HepG2 (cell line): ENCODE measurements at regions not wholly inside any gene's neighbourhood (a gene's known extent, or its start where the extent isn't known, plus 50 kb on each side); places are given as distances from the start of the nearest gene placed in this dataset.

Experiments
- ATAC-seq: fragments of 200-7000 bp; cut with Tn5 transposase; 3 replicates; pipeline ENCODE4 v1.9.1; 2020; ENCODE audit warnings: mild to moderate bottlenecking, moderate library complexity
- BruUV-seq: library from RNA; stranded (reverse); fragments of 400-500 nt; replicated peaks from 2 replicates; lab custom pipeline; 2021; lab: Mats Ljungman, UMichigan
- CTCF ChIA-PET: fragments of 300-600 bp; formaldehyde crosslinking; extraction: SDS; loops from one replicate; lab custom pipeline; 2021; ENCODE audit warnings: low total read pairs, inconsistent platforms, low intra/inter-chr PET ratio; lab: Yijun Ruan, JAX
- POLR2A ChIA-PET: fragments of 350-600 bp; sonication (Branson Sonifier 250); formaldehyde crosslinking; loops from one replicate; lab custom pipeline; 2020; ENCODE audit warnings: antibody characterized with exemption, inconsistent platforms; lab: Yijun Ruan, JAX
- DNase-seq: peaks from one replicate; pipeline ENCODE4 v3.0.0-alpha.2; 2015; ENCODE audit warnings: low spot score
- FAIRE-seq: peaks from 3 replicates; lab custom pipeline; 2011; peaks lifted over from hg19 to GRCh38; lab: Jason Lieb, UNC
- H2AFZ ChIP-seq: one replicate; pipeline ENCODE4 v1.6.1; 2011; ENCODE audit warnings: low read length, inconsistent platforms
- H3K27ac ChIP-seq: fragments of 300-600 bp; 3 replicates; pipeline ENCODE4 v1.8.0; 2011; ENCODE audit warnings: mixed run types, mild to moderate bottlenecking, mixed read lengths, low read length, inconsistent platforms; ENCODE audit not compliant: insufficient read depth; ENCODE audit errors: extremely low read length
- H3K27me3 ChIP-seq, 2 experiments: fragments of 200-600 bp in 1 of 2; 2 replicates in 1 of 2; 3 replicates in 1 of 2; pipeline versions ENCODE4 v1.6.0 to v1.8.0; 2011; ENCODE audit warnings: low read length in 2 of 2, mild to moderate bottlenecking in 2 of 2, moderate library complexity in 2 of 2, inconsistent platforms in 1 of 2; ENCODE audit not compliant: insufficient read depth in 2 of 2, control insufficient read depth in 1 of 2
- H3K36me3 ChIP-seq, 2 experiments: fragments of 200-600 bp in 1 of 2; replicated peaks in 1 of 2; 2 replicates in 1 of 2; 3 replicates in 1 of 2; pipeline versions ENCODE4 v1.5.1 to v1.8.0; 2011; ENCODE audit warnings: low read length in 2 of 2, inconsistent platforms in 1 of 2; ENCODE audit not compliant: insufficient read depth in 2 of 2, control insufficient read depth in 1 of 2
- H3K4me1 ChIP-seq: 2 replicates; pipeline ENCODE4 v1.5.1; 2012; ENCODE audit warnings: low read length, inconsistent platforms; ENCODE audit not compliant: insufficient read depth
- H3K4me2 ChIP-seq: 2 replicates; pipeline ENCODE4 v1.6.0; 2011; ENCODE audit warnings: low read depth, low read length, inconsistent platforms
- H3K4me3 ChIP-seq, 3 experiments: fragments of 200-600 bp in 1 of 3; sonication (generic), shearing (Covaris generic) in 1 of 3; replicated peaks in 1 of 3; 2 replicates each; pipeline ENCODE4 v1.5.1; 2011 to 2016; ENCODE audit warnings: low read length in 3 of 3, inconsistent platforms in 2 of 3, low read depth in 2 of 3, mild to moderate bottlenecking in 2 of 3, control low read depth in 1 of 3, mixed read lengths in 1 of 3; ENCODE audit not compliant: insufficient read depth in 1 of 3
- H3K79me2 ChIP-seq: one replicate; pipeline ENCODE4 v1.6.1; 2011; ENCODE audit warnings: low read length, inconsistent platforms; ENCODE audit not compliant: insufficient read depth
- H3K9ac ChIP-seq: 2 replicates; pipeline ENCODE4 v1.6.0; 2011; ENCODE audit warnings: mild to moderate bottlenecking, low read depth, low read length, inconsistent platforms; ENCODE audit not compliant: insufficient read depth
- H3K9me3 ChIP-seq: 2 replicates; pipeline ENCODE4 v1.5.1; 2012; ENCODE audit warnings: mild to moderate bottlenecking, low read length
- H4K20me1 ChIP-seq: 2 replicates; pipeline ENCODE4 v1.6.0; 2011; ENCODE audit warnings: inconsistent platforms, mild to moderate bottlenecking, low read length, moderate library complexity; ENCODE audit not compliant: insufficient read depth
- HMG20A ChIP-seq: IDR thresholded peaks from 2 replicates; pipeline ENCODE4 v1.6.1; 2016; ENCODE audit warnings: borderline replicate concordance
- PBX2 ChIP-seq: IDR thresholded peaks from 2 replicates; pipeline ENCODE4 v1.6.1; 2016; ENCODE audit warnings: control low read depth
- SKIL ChIP-seq: sonication (generic); formaldehyde crosslinking; IDR thresholded peaks from 2 replicates; pipeline ENCODE4 v1.8.0; 2022; ENCODE audit warnings: missing genetic modification reagents, mild to moderate bottlenecking, moderate library complexity, borderline replicate concordance
- YEATS2 ChIP-seq: sonication (generic); formaldehyde crosslinking; IDR thresholded peaks from 2 replicates; pipeline ENCODE4 v1.4.0; 2020; ENCODE audit warnings: missing genetic modification reagents, borderline replicate concordance
- ZNF350 ChIP-seq: sonication (generic); formaldehyde crosslinking; IDR thresholded peaks from 2 replicates; pipeline ENCODE4 v1.4.0; 2020; ENCODE audit warnings: mild to moderate bottlenecking, low read depth, missing genetic modification reagents, borderline replicate concordance
- ZNF605 ChIP-seq: sonication (generic); formaldehyde crosslinking; IDR thresholded peaks from 2 replicates; pipeline ENCODE4 v1.8.0; 2022; ENCODE audit warnings: mild to moderate bottlenecking, missing genetic modification reagents
- ZNF629 ChIP-seq: sonication (generic); formaldehyde crosslinking; conservative IDR thresholded peaks from 2 replicates; pipeline ENCODE4 v1.5.0; 2020; ENCODE audit warnings: missing genetic modification reagents
- ZNF724P ChIP-seq: sonication (generic); formaldehyde crosslinking; IDR thresholded peaks from 2 replicates; pipeline ENCODE4 v1.8.0; 2022; ENCODE audit warnings: missing genetic modification reagents, borderline replicate concordance
- WGBS: methylation state at CpG from one replicate; pipeline ENCODE4 v1.1.6; 2017; ENCODE audit warnings: low lambda C conversion rate; 5-methylcytosine and 5-hydroxymethylcytosine counted together
- in situ Hi-C: cut with HindIII; loops from 2 replicates; pipeline ENCODE4 v1.10.0; 2017; ENCODE audit warnings: low pct_unique_long_range_greater_than_20kb; ENCODE audit not compliant: extremely low pct_ligation_motif_present
- intact Hi-C: fragments of 100-400 bp; cut with micrococcal nuclease; formaldehyde crosslinking; loops from one replicate; pipeline ENCODE4 v1.10.0; 2022; ENCODE audit not compliant: unreplicated experiment

GRCh38 chr2:7860693-7861092 is 821.2 kb upstream of the ID2 start:
- Histone ChIP-seq H3K27me3 (no peaks in the 10 kb centered on the region), H4K20me1 (no peaks in the 10 kb centered on the region), H2AFZ (no peak overlapping the region), H3K4me1 (no peaks in the 10 kb centered on the region), H3K9ac (no peak overlapping the region), H3K4me3 (no peak overlapping the region), H3K27ac (no peak overlapping the region), H3K4me2 (no peak overlapping the region), H3K36me3 (no peaks in the 10 kb centered on the region), H3K79me2 (no peaks in the 10 kb centered on the region), H3K9me3 (no peaks in the 10 kb centered on the region)
- TF ChIP-seq ZNF350: no peak
- no peak for TF ChIP-seq HMG20A (CRISPR knock-in tag)
- TF ChIP-seq SKIL (CRISPR knock-in tag): no peak
- TF ChIP-seq ZNF629: peak; percentile 56
- intact Hi-C loops: no loop called here
- ATAC-seq (no peak), FAIRE-seq (peak; percentile 37), DNase-seq (no peak)
- ChIA-PET CTCF (no interaction called here), POLR2A (no interaction called here)
- WGBS: 39% methylated on average over 2 of the region's 2 CpGs
- in situ Hi-C loops: no loop called here
- BruUV-seq: no TSS peak

- Histone ChIP-seq H3K9ac (no peak overlapping the region), H3K27me3 (no peaks in the 10 kb centered on the region), H3K36me3 (no peaks in the 10 kb centered on the region), H3K4me3 (no peak overlapping the region), H4K20me1 (no peaks in the 10 kb centered on the region), H3K4me1 (no peaks in the 10 kb centered on the region), H3K4me2 (no peak overlapping the region; the same call in 1 of the 2 replicates), H3K27ac (no peak overlapping the region), H3K79me2 (no peaks in the 10 kb centered on the region), H2AFZ (no peak overlapping the region), H3K9me3 (no peaks in the 10 kb centered on the region)
- no TSS peak for BruUV-seq
- TF ChIP-seq YEATS2 (no peak), PBX2 (0 out of 2 replicates have a peak, but pooled peaks have one; percentile 45), ZNF724P (CRISPR knock-in tag) (no peak), ZNF605 (CRISPR knock-in tag) (0 out of 2 replicates have a peak, but pooled peaks have one; percentile 25)
- FAIRE-seq (no peak), DNase-seq (no peak), ATAC-seq (peak; percentile 69; the same call in 2 of the 3 replicates)
- intact Hi-C loops (no loop called here), in situ Hi-C loops (no loop called here)
- ChIA-PET POLR2A (no interaction called here), CTCF (no interaction called here)
- WGBS: 19% methylated on average over 8 of the region's 8 CpGs
Observed at GRCh38 chr2:7861910-7862702, 819.8 kb upstream of the ID2 start.
